Loucy (cell line): ENCODE measurements at regions not wholly inside any gene's neighbourhood (a gene's known extent, or its start where the extent isn't known, plus 50 kb on each side); places are given as distances from the start of the nearest gene placed in this dataset.

Experiments used
- CTCF ChIP-seq: fragments of 200-600 bp; sonication (generic); conservative IDR thresholded peaks from 2 replicates; pipeline ENCODE4 v1.5.1; 2014; ENCODE audit warnings: mild to moderate bottlenecking, antibody characterized with exemption, low read length
- EZH2phosphoT487 ChIP-seq: fragments of 200-600 bp; IDR thresholded peaks from 2 replicates; pipeline ENCODE4 v1.6.1; 2018; ENCODE audit warnings: antibody characterized with exemption, mild to moderate bottlenecking, moderate library complexity, borderline replicate concordance

GRCh38 chr1:166700696-166701095, 138.6 kb upstream of the POGK start:
- TF ChIP-seq CTCF (no peak), EZH2phosphoT487 (no peak)
